ENCODE measurements at regions not wholly inside any gene's neighbourhood (a gene's known extent, or its start where the extent isn't known, plus 50 kb on each side); places are given as distances from the start of the nearest gene placed in this dataset.

DNA sequence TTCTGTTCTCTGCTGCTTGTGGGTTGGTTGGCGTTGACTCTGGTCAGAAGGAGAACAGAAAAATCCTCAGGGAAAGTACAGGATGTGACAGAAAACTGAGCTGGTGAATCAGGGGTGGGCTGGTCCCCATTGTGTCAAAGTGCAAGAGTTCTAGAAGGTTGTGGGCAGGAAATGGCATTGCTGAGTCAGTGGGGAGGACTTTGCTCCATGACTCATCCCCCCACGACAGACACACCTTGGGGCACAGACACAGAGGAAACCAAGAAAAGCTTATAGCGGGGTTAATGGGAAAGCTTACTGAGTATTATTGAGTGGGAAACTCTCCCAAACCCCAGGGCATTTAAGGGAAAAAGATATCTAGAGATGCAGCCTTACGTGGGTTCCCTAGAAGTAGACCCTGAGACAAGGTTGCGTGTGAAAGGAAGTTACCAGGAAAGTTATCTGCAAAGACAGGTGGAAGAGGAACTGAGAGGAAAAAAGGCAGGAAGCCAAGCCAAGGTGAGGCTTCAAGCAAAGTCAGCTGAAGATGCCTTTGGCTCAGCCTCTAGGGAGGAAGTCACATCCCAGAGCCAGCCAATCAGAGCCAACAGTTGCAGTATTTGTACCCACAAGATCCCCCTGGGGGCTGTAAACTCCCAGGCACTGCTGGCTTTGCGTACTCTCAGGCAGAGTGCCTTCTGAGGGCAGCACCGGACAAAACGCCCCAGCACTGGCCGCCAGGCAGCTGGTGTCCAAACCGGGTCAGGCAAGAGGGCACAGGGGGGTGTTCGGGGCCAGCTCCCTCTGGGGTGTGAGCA is 86.4 kb downstream of the FOXL1 start:
- no peak for DNase-seq

DNA sequence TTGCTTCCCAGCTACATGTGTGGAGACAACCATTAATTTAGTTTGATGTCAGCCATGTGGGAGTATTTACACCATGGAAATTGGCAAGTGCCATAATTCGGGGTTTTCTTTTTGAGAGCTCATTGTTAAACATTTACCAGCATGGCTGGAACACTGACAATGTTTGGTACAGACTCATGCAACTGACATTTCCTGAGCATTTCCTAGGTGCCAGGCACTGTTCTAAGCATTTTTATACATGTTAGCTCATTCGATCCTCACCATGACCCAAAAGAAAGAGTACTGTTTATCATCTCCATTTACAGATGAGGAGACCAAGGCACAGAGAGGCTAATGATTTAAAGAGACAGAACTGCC is 86.9 kb downstream of the FOXL1 start:
- DNase-seq = no peak

- no peak for DNase-seq
Observed at GRCh38 chr16:86665929-86666328, 87.6 kb downstream of the FOXL1 start.

DNA sequence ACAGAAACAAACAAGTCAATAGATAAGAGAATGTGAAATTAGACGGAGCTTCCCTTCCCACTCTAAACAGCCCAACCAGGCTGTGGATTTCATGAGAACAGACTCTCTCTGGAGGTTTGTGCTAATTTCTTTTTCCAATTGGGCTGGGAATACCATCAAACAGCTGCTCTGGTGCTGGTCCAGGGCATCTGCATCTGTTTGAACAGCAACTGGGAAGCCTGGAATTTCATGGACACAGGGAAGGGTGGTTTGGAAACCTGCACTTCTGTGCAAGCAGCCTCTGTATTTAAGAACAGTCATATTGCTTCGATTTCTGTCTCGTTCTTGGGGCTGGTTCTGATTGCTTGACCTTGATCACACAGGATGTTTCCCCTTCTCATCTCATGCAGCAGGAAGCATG is 88.7 kb downstream of the FOXL1 start:
- DNase-seq = no peak

DNA sequence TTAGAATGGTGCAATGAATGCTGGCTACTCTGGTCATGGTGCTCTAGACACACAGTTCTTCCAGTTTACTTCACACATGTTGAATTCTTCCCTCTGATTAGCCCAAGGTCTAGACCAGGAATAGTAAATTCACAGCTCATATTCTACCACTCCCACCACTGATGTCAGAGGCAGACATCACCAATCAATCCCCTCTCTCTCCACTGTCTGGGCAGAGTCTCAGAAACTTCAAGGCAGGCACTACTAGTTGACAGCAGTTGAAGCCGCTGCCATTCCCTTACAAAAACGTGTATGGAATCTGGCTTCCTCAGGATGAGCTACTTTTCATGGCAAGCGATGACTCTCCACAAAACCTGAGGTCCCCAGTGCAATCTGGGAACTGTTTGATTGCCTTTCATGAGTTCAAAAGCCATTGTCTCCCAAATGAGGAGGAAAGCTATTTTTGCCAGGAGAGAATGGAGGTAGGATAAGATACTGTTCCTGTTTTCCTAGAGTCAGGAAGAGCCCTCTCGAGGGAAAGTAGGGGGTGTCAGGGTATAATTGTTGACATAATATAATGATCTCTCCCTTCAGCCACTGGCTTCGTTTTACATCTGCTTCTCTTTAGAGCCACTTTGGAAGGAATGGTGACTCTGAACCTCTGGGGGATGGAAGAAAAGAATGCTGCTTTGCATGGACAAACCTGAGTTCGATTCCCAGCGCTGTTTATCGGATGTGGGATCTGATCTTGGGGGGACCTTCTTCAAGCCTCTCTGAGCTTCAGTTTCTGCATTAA is 90.0 kb downstream of the FOXL1 start:
- no peak for DNase-seq

DNA sequence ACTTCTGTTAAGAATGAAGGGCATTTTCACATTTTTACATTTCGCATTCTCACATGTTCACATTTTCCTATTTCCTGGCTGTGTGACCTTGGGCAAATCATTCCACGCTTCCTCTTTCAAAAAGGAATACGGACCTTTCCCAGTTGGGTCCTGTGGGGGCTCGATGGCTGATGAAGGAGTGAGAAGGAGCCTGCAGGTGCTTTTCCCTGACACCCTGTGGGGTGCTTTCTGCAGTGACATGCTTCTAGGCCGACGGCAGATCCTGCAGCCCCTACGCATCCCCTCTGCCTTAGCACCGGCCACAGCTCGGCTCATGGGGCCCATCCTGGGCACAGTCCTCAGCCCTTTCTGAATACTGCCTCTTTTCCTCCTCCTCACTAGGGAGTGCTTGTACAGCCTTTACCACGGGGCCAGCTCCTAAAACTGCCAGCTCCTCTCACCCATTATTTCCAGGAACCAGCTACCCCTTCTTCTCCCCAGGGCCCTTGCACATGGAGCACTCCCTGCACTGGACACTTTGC is 91.0 kb downstream of the FOXL1 start:
- no peak for DNase-seq

GRCh38 chr16:86669937-86670749 is 91.8 kb downstream of the FOXL1 start:
- DNase-seq = no peak

DNA sequence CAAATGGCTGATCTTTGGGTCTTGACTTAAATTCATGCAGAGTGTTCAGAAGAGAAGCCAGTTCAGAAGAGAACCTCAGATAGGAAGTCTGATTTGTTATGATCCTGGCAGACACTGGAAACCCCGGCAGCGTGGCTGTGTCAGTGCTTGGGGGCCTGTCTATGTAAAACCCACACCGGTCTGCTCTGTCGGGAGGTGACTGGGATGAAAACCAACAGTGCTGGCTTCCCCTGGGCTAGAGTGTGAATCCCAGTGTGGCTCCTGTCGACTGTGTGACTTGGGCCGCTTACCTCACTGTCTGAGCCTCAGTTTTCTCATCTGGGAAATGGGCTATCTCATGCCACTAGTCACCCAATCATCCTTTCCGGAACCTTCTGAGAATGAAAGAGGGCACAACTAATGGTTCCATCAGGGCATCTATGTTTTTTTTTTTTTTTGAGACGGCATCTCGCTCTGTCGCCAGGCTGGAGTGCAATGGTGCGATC is 92.4 kb downstream of the FOXL1 start:
- DNase-seq = no peak

DNA sequence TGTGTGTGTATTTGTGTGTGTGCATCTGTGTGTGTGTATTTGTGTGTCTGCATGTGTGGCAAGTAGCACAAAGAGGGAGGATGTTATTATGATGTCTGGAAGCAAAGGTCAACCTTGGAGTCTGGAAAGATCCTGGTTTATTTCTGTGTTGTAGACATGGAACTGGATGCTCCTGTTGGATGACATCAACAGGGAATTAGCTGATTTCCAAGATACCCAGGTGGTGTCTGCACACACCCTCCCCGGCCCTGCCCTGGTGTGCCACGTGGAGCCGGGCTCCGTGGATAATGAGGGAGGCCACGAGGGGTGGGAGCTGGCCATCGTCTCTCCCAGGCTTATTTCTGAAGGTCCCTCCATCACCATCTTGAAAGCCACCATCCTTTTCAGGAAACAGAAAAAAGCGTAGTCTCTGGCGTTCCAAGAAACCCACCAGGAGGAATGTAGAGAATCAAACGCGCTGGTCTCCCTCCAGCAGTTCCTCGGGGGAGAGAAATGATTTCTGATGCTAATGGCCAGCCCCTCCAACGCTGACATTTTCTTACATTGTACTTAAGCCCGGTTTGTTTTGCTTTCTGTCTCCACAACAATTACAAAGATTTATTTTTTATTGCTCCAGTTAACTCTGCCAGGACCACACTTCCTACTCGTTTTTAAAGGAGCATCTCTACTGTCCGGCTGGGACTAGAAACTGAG is 93.3 kb downstream of the FOXL1 start:
- no peak for DNase-seq

DNA sequence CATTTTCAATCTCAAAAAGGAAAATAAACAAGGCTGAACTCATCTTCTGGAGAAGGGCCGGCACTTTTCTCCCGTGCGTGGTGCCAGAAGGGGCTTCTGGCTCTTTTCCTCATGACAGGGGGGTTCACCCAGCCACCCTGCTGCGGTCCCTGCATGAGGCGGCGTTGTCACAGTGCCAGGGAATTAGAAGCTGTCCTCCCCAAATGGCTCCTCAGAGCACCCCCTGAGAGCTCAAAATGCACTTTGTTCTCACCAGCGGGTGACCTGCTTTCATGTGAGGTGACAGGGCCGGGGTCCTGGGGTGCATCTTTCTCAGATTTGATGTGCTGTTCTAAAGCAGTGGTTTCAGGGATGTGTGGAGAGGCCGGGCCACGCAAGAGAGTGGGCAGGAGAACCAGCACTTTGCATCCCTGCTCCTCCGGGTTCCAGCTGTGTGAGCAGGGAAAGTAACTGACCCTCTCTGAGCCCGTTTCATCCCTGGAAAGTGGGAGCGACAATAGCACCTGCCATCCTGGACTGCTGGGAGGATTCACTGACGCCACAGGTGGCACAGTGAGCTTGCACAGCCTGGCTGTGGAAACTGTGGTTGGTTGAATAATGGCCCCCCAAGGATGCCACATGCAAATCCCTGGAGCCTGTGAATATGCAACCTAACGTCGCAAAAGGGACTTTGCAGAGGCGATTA is 94.0 kb downstream of the FOXL1 start:
- no peak for DNase-seq

DNA sequence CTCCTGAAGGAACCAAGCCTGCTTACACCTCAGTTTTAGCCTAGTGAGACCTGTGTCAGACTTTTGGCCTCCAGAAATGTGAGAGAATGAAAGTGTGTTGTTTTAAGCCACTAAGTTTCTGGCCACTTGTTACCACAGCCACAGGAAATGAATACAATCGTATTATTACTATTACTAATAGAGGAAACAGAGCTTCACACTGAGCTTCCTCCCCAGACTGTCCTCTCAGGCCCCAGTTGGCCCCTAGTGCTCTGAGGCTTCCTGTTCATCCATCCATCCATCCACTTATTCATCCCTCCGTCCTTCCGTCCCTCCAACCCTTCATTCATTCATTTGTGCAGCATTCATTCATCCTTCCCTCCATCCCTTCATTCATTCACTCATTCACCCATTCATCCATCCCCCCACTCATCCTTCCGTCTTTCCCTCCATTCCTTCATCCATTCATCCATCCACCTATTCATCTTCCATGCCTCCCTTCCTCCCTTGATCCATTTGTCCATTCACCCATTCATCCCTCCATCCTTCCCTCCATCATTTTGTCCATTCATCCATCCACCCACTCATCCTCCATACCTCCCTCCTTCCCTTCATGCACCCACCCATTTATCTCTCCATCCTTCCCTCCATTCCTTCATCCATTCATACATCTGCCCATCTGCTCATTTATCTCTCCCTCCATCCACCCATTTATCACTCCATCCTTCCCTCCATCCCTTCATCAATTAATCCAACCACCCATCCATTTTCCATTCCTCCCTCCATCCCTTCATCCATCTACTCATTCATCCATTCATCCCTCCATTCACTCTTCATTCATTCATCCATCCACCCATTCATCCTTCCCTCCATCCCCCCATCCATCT is 95.0 kb downstream of the FOXL1 start:
- DNase-seq = no peak

- DNase-seq = no peak
Observed at GRCh38 chr16:86673956-86674453, 95.7 kb downstream of the FOXL1 start.

GRCh38 chr16:86676254-86676670 is 97.9 kb downstream of the FOXL1 start:
- no peak for DNase-seq

- DNase-seq = no peak
Observed at GRCh38 chr16:86679490-86679889, 101.1 kb downstream of the FOXL1 start.

DNA sequence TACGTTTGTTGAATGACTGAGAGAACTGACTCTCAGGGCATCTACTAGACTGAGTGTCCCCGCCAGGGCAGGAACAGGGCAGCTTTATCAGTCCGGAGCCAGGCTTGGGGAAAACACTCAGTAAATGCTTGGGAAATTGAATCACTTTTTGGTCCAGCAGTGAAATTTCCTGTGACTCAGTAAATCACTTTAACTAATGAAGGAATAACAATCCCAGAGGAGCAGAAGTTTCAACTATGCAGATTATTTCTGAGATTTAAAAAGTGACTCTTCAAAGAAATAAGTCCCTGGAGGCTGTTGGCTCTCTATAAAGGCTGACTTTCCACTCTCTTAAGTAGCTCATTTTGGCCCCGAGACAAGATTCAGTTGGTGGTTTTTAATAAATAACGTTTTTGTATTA is 101.8 kb downstream of the FOXL1 start:
- no peak for DNase-seq

- DNase-seq = no peak
Observed at GRCh38 chr16:86680661-86681030, 102.3 kb downstream of the FOXL1 start.

- no peak for DNase-seq
Observed at GRCh38 chr16:86681031-86681756, 102.8 kb downstream of the FOXL1 start.

DNA sequence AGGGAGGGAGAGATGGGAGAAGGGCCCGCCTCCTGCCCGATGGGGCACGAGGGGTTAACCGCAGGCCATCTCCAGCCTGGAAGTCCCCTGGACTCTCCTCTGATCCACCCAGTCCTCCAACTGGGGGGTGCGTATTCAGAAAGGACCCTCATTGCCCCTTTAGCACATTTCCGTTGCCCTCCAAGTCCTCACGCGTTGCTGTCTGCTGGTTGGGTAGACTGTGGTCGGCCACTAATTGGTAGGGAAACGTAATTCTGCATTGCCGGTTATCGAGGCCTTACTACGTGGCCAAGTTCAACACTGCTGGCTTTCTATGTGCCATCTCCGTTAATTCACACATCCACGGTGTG is 103.4 kb downstream of the FOXL1 start:
- no peak for DNase-seq

GRCh38 chr16:86682219-86682904 is 104.0 kb downstream of the FOXL1 start:
- DNase-seq = no peak
